ENCODE measurements at regions not wholly inside any gene's neighbourhood (a gene's known extent, or its start where the extent isn't known, plus 50 kb on each side); places are given as distances from the start of the nearest gene placed in this dataset.
A peak's percentile ranks its signal among the peaks of the same experiment; 100 is the strongest.

GRCh38 chr1:232560940-232561339, 69.0 kb downstream of the SIPA1L2 start:
- DNase-seq (ENCODE audit: low spot score) = no peak
- H3K4me1 ChIP-seq = peaks cover 0 to 77% of the 10 kb centered on the region in 2 donors
- H3K27ac ChIP-seq = no peak overlapping the region
- no peak overlapping the region for H3K4me3 ChIP-seq
- TF ChIP-seq CTCF (IDR thresholded peaks at IDR 0.05) = no peak
- no peaks in the 10 kb centered on the region for H3K36me3 ChIP-seq
- H3K9me3 ChIP-seq = no peaks in the 10 kb centered on the region
- H3K27me3 ChIP-seq = no peaks in the 10 kb centered on the region

GRCh38 chr1:232558954-232559353, 71.0 kb downstream of the SIPA1L2 start:
- no peak for TF ChIP-seq CTCF (IDR thresholded peaks at IDR 0.05)
- no peaks in the 10 kb centered on the region for H3K27me3 ChIP-seq
- H3K27ac ChIP-seq = peak overlapping the region in 1 of 2 donors; percentile 10

GRCh38 chr1:232557502-232558191, 72.3 kb downstream of the SIPA1L2 start:
- Histone ChIP-seq H3K27ac (peak overlapping the region; percentile 8 to 85), H3K4me1 (peaks cover 0 to 91% of the 10 kb centered on the region in 2 donors)

More at GRCh38 chr1:232558954-232559353, 71.0 kb downstream of the SIPA1L2 start:
- no peaks in the 10 kb centered on the region for H3K36me3 ChIP-seq
- H3K4me1 ChIP-seq = peaks cover 0 to 85% of the 10 kb centered on the region in 2 donors
- no peaks in the 10 kb centered on the region for H3K9me3 ChIP-seq
- no peak overlapping the region for H3K4me3 ChIP-seq
- no peak for DNase-seq (ENCODE audit: low spot score)

GRCh38 chr1:232557096-232557495, 72.8 kb downstream of the SIPA1L2 start:
- H3K4me1 ChIP-seq = peaks cover 0 to 93% of the 10 kb centered on the region in 2 donors
- no peak for TF ChIP-seq CTCF (IDR thresholded peaks at IDR 0.05)

More at GRCh38 chr1:232557502-232558191, 72.3 kb downstream of the SIPA1L2 start:
- no peaks in the 10 kb centered on the region for H3K36me3 ChIP-seq
- no peaks in the 10 kb centered on the region for H3K9me3 ChIP-seq
- no peaks in the 10 kb centered on the region for H3K27me3 ChIP-seq
- TF ChIP-seq CTCF (IDR thresholded peaks at IDR 0.05) = no peak
- H3K4me3 ChIP-seq = no peak overlapping the region
- no peak for DNase-seq (ENCODE audit: low spot score)

GRCh38 chr1:232556351-232556750, 73.6 kb downstream of the SIPA1L2 start:
- TF ChIP-seq CTCF (IDR thresholded peaks at IDR 0.05) = no peak

More at GRCh38 chr1:232557096-232557495, 72.8 kb downstream of the SIPA1L2 start:
- Histone ChIP-seq H3K36me3 (no peaks in the 10 kb centered on the region), H3K27ac (peak overlapping the region; percentile 8 to 85), H3K9me3 (no peaks in the 10 kb centered on the region), H3K27me3 (no peaks in the 10 kb centered on the region), H3K4me3 (no peak overlapping the region)
- DNase-seq (ENCODE audit: low spot score) = no peak

More at GRCh38 chr1:232556351-232556750, 73.6 kb downstream of the SIPA1L2 start:
- no peak overlapping the region for H3K4me3 ChIP-seq
- no peak for DNase-seq (ENCODE audit: low spot score)
- H3K36me3 ChIP-seq = no peaks in the 10 kb centered on the region
- peaks cover 0 to 88% of the 10 kb centered on the region in 2 donors for H3K4me1 ChIP-seq
- H3K27ac ChIP-seq = peak overlapping the region in 1 of 2 donors; percentile 85
- H3K9me3 ChIP-seq = no peaks in the 10 kb centered on the region
- H3K27me3 ChIP-seq = no peaks in the 10 kb centered on the region

All from right atrium auricular region (tissue), 2 donors.